VCaP (cell line): ENCODE measurements at regions not wholly inside any gene's neighbourhood (a gene's known extent, or its start where the extent isn't known, plus 50 kb on each side); places are given as distances from the start of the nearest gene placed in this dataset.

Experiments used
- H3K27ac ChIP-seq: fragments of 450-650 bp; 2 replicates; pipeline ENCODE4 v1.5.1; 2017
- CTCF ChIP-seq: fragments of 450-650 bp; conservative IDR thresholded peaks from 2 replicates; pipeline ENCODE4 v1.5.1; 2017; ENCODE audit warnings: mild to moderate bottlenecking, moderate library complexity

- no peak overlapping the region for H3K27ac ChIP-seq
- no peak for TF ChIP-seq CTCF
Measured at GRCh38 chr4:136150046-136150445, 1382.2 kb downstream of the PCDH18 start.

DNA sequence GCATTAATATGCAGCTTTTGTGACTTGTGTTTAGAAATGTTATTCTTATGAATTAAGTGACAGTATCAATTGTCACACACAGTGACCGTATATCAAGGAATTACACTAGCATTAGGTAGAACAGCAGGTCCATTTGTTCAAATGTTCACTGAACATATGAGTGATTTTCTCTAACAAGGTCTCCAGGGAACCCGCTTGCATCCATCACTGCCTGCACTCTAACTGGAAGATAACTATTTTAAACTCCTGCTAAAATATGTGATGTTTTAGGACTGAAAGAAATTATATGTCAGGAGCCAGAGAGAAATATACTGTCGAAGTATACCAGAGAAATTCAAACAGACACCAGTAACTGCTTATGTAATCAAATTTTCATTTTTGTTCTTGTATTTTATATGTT, 1395.7 kb downstream of the PCDH18 start:
- no peak for TF ChIP-seq CTCF
- no peak overlapping the region for H3K27ac ChIP-seq

GRCh38 chr4:136124251-136124745, 1408.0 kb downstream of the PCDH18 start:
- TF ChIP-seq CTCF = no peak
- no peak overlapping the region for H3K27ac ChIP-seq

GRCh38 chr4:136121426-136121825, 1410.9 kb downstream of the PCDH18 start:
- no peak overlapping the region for H3K27ac ChIP-seq

DNA sequence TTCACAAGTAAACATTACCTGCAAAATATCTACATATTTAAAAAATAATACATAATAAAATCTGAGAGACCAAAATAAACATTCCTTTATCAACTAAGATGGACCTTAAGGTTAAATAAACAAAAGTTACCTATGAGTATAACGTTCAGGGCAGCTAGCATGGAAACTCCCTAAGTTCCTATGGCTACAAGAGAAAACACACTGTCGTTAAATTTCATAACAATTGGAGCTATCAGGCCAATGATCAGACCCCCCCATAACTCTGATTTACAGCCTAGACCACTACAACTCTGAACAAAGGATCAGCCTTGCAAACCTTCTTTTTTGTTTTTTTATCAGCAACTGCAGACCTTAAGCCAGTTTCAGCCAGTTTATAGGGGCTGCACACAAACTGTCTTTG, 1418.4 kb downstream of the PCDH18 start:
- H3K27ac ChIP-seq = peak overlapping the region; percentile 11; the same call in 1 of the 2 replicates
- TF ChIP-seq CTCF = no peak

More at GRCh38 chr4:136121426-136121825, 1410.9 kb downstream of the PCDH18 start:
- TF ChIP-seq CTCF = no peak

DNA sequence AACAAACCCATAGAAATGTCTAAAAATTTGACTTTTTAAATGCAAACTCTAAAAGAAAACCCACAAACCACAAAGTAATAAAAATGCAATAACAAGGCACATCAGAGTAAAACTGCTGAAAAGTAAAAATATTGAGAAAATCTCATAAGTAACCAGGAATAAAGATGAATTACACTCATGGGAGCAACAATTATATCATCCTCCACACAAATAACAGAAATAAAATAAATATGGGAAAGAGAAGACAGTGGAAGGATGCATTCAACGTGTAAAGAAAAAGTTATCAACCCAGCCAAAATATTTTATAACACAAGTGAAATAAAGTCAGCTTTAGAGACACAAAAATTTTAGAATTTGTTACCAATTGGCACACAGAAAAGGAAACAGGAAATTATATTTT, 1420.2 kb downstream of the PCDH18 start:
- TF ChIP-seq CTCF = no peak
- no peak overlapping the region for H3K27ac ChIP-seq

GRCh38 chr4:136106753-136107152, 1425.5 kb downstream of the PCDH18 start:
- TF ChIP-seq CTCF = no peak
- H3K27ac ChIP-seq = no peak overlapping the region
